BE2C (cell line): ENCODE measurements at regions not wholly inside any gene's neighbourhood (a gene's known extent, or its start where the extent isn't known, plus 50 kb on each side); places are given as distances from the start of the nearest gene placed in this dataset.
"Not testable (repeated sequence)": the region's sequence is repeated elsewhere in the genome, so short reads cannot be mapped to it uniquely, and the experiment has no call there.

Source experiments
- DNase-seq: peaks from one replicate; pipeline ENCODE4 v3.0.0-alpha.2; 2020
- H3K27me3 ChIP-seq: fragments of 250-450 bp; sonication (Bioruptor Pico); 2 replicates; pipeline ENCODE4 v1.5.1; 2020; ENCODE audit warnings: mild to moderate bottlenecking
- H3K36me3 ChIP-seq: fragments of 250-450 bp; sonication (Bioruptor Pico); 2 replicates; pipeline ENCODE4 v1.5.1; 2020; ENCODE audit warnings: mild to moderate bottlenecking
- H3K4me1 ChIP-seq: fragments of 250-450 bp; sonication (Bioruptor Pico); 2 replicates; pipeline ENCODE4 v1.5.1; 2020
- H3K4me3 ChIP-seq: 2 replicates; pipeline ENCODE4 v1.5.1; 2011; ENCODE audit warnings: low read depth, low read length
- H3K9me3 ChIP-seq: fragments of 250-450 bp; sonication (Bioruptor Pico); 2 replicates; pipeline ENCODE4 v1.5.1; 2020
- CTCF ChIP-seq: IDR thresholded peaks from 2 replicates; pipeline ENCODE4 v1.5.1; 2012; ENCODE audit warnings: mild to moderate bottlenecking, low read depth, low read length

- Histone ChIP-seq H3K4me3 (no peak overlapping the region), H3K36me3 (no peaks in the 10 kb centered on the region), H3K4me1 (no peaks in the 10 kb centered on the region), H3K27me3 (no peaks in the 10 kb centered on the region), H3K9me3 (no peaks in the 10 kb centered on the region)
- no peak for TF ChIP-seq CTCF
- DNase-seq: no peak
Observed at GRCh38 chr11:121374286-121374985, 77.7 kb upstream of the SORL1 start.

GRCh38 chr11:121376130-121376529 is 76.0 kb upstream of the SORL1 start:
- no peak overlapping the region for H3K4me3 ChIP-seq
- TF ChIP-seq CTCF: no peak
- no peaks in the 10 kb centered on the region for H3K4me1 ChIP-seq
- no peak for DNase-seq
- no peaks in the 10 kb centered on the region for H3K9me3 ChIP-seq
- no peaks in the 10 kb centered on the region for H3K36me3 ChIP-seq
- H3K27me3 ChIP-seq: no peaks in the 10 kb centered on the region

GRCh38 chr11:121379145-121379810 is 72.8 kb upstream of the SORL1 start:
- H3K4me1 ChIP-seq: not testable (repeated sequence)
- peak; percentile 15 for DNase-seq

GRCh38 chr11:121383716-121384115 is 68.4 kb upstream of the SORL1 start:
- no peak for TF ChIP-seq CTCF
- Histone ChIP-seq H3K36me3 (no peaks in the 10 kb centered on the region), H3K27me3 (no peaks in the 10 kb centered on the region; the same call in 1 of the 2 replicates), H3K4me1 (no peaks in the 10 kb centered on the region), H3K9me3 (no peaks in the 10 kb centered on the region), H3K4me3 (no peak overlapping the region)
- DNase-seq: no peak

More at GRCh38 chr11:121379145-121379810, 72.8 kb upstream of the SORL1 start:
- peak; percentile 37 for TF ChIP-seq CTCF
- not testable (repeated sequence) for H3K9me3 ChIP-seq, H3K4me3 ChIP-seq, H3K27me3 ChIP-seq, H3K36me3 ChIP-seq

GRCh38 chr11:121385688-121386087 is 66.4 kb upstream of the SORL1 start:
- no peaks in the 10 kb centered on the region; the same call in 1 of the 2 replicates for H3K27me3 ChIP-seq
- no peak for DNase-seq
- no peak for TF ChIP-seq CTCF
- no peaks in the 10 kb centered on the region for H3K9me3 ChIP-seq
- no peaks in the 10 kb centered on the region for H3K36me3 ChIP-seq
- no peaks in the 10 kb centered on the region for H3K4me1 ChIP-seq
- no peak overlapping the region for H3K4me3 ChIP-seq
